Lung microvascular endothelial cell (primary cell): ENCODE measurements at regions not wholly inside any gene's neighbourhood (a gene's known extent, or its start where the extent isn't known, plus 50 kb on each side); places are given as distances from the start of the nearest gene placed in this dataset.

Source experiments
- DNase-seq, 2 donors: peaks; one replicate each; pipeline versions ENCODE4 v3.0.0 to v3.0.0-alpha.2; 2010; ENCODE audit warnings: low read depth in 2 of 2

- DNase-seq, result no peak
Observed at GRCh38 chr10:31583293-31583692, 264.3 kb downstream of the ZEB1 start.

- DNase-seq, result peak; percentile 31 to 48
Observed at GRCh38 chr10:31582365-31583052, 263.5 kb downstream of the ZEB1 start.

GRCh38 chr10:31581741-31582323, 262.8 kb downstream of the ZEB1 start:
- no peak for DNase-seq

GRCh38 chr10:31580646-31581045, 261.6 kb downstream of the ZEB1 start:
- DNase-seq, result no peak
